Transverse colon (tissue), 4 donors: ENCODE measurements at regions not wholly inside any gene's neighbourhood (a gene's known extent, or its start where the extent isn't known, plus 50 kb on each side); places are given as distances from the start of the nearest gene placed in this dataset.

Experiments used
- CTCF ChIP-seq, 5 experiments: fragments of 200-600 bp in 3 of 5; fragments of 450-650 bp in 2 of 5; sonication (generic) in 3 of 5; IDR thresholded peaks; 1 replicate in 2 of 5; 2 replicates in 3 of 5; pipeline ENCODE4 v1.5.1; 2016 to 2017; ENCODE audit warnings: antibody characterized with exemption in 5 of 5, inconsistent platforms in 3 of 5, mild to moderate bottlenecking in 2 of 5, moderate library complexity in 1 of 5
- EP300 ChIP-seq: sonication (generic); formaldehyde crosslinking; IDR thresholded peaks from one replicate; pipeline ENCODE4 v1.6.1; 2017; ENCODE audit warnings: antibody characterized with exemption, low read depth
- POLR2A ChIP-seq: fragments of 450-650 bp; IDR thresholded peaks from one replicate; pipeline ENCODE4 v1.6.1; 2016; ENCODE audit warnings: antibody characterized with exemption, mild to moderate bottlenecking, moderate library complexity
- POLR2AphosphoS5 ChIP-seq, 3 donors: sonication (generic); formaldehyde crosslinking; IDR thresholded peaks; one replicate each; pipeline ENCODE4 v1.6.1; 2016; ENCODE audit warnings: antibody characterized with exemption in 3 of 3

- no peak for TF ChIP-seq EP300
- TF ChIP-seq POLR2A, result no peak
- no peak for TF ChIP-seq CTCF (IDR thresholded peaks at IDR 0.05)
- no peak for TF ChIP-seq POLR2AphosphoS5 (IDR thresholded peaks at IDR 0.05)
These were observed 598.8 kb downstream of the TBC1D22A start for GRCh38 chr22:47361247-47361646.
